SKM-1 (cell line): ENCODE measurements at regions not wholly inside any gene's neighbourhood (a gene's known extent, or its start where the extent isn't known, plus 50 kb on each side); places are given as distances from the start of the nearest gene placed in this dataset.
"Not testable (repeated sequence)": the region's sequence is repeated elsewhere in the genome, so short reads cannot be mapped to it uniquely, and the experiment has no call there.

Experiments
- DNase-seq: peaks from one replicate; lab custom pipeline; 2025; ENCODE audit not compliant: unreplicated experiment; lab: John Stamatoyannopoulos, UW

GRCh38 chr17:68135141-68135887 lies 99.8 kb downstream of the KPNA2 start:
- DNase-seq: no peak

- DNase-seq: no peak
These were observed 105.5 kb downstream of the KPNA2 start for GRCh38 chr17:68141050-68141449.

GRCh38 chr17:68142595-68142994 lies 105.2 kb upstream of the AMZ2 start:
- no peak for DNase-seq

DNA sequence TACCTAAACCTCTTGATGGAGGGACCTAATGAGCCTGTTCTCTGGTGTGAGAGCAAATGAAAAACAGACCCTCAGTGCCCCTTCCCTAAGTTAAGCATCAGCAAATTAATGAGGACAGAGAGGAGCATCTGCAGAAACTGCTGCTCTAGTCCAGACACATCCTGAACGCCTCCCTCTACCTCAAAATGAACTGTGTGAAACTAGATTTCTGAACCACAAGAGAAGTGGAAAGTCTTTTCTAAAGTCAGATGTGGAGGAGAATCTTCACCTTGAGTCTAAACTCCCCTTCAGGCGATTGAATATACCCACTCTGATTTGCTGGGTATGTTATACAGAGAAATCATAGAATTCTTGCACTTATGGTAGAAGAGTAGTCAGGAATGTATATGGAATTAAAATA lies 104.4 kb upstream of the AMZ2 start:
- DNase-seq: no peak

GRCh38 chr17:68145088-68145487 lies 102.8 kb upstream of the AMZ2 start:
- no peak for DNase-seq

DNA sequence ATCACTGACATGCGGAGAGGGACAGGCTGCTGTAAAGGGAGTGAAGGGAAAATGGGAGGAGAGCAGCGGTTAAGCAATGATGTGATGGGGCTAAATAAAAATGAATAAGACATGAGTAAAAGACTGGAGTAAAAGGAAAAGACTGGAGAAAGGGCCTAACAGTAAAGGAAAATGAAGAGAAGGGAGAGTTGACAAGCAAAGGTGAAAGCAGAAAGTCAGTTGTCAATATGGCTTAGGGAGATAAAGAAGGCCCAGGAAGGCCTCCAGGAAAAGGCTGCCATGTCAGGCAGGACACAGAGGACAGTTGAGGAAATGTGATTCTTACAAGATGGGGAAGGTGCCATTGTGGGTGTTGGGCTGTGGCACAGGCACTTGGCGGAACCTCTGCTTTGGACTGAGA lies 98.9 kb upstream of the AMZ2 start:
- DNase-seq: no peak

GRCh38 chr17:68152161-68152571 lies 95.7 kb upstream of the AMZ2 start:
- DNase-seq: no peak

- DNase-seq: no peak
These were observed 92.2 kb upstream of the AMZ2 start for GRCh38 chr17:68155692-68156091.

DNA sequence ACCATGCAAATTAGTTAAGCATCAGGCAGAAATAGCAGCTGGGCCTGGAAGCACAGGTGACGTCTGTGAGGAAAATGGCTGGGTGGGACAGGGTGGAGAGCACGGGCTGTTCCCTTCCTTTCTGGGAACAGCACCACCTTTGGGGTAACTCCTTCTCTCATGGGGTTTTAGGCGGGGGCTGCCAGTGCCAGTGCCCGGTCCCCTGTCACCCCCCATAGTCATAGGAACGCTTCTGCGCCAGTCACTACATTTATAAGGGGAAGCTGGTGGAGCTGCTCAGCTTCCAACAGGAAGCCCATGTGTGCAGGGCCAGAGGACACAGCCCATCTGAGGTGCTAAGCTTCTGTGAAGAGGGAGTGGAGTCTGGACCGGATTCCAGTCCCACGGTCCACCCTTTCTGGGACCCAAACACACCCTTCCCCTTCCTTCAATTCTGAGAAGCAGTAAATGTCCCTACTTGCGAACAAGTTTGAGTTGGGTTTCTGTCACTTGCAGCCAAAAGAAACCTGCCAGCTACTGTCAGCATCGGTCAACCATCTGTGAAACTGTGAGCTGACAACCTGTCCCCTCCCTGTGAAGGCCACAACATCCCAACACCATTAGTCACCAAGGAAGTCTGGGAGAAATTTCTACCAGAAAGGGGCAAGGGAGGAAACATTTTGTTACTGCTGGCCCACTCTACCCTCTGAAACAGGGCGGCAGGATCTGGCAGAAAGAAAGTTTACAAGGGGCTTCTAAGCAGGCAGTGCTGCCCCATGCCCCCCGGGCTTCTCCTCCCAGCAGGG lies 86.0 kb upstream of the AMZ2 start:
- no peak for DNase-seq

DNA sequence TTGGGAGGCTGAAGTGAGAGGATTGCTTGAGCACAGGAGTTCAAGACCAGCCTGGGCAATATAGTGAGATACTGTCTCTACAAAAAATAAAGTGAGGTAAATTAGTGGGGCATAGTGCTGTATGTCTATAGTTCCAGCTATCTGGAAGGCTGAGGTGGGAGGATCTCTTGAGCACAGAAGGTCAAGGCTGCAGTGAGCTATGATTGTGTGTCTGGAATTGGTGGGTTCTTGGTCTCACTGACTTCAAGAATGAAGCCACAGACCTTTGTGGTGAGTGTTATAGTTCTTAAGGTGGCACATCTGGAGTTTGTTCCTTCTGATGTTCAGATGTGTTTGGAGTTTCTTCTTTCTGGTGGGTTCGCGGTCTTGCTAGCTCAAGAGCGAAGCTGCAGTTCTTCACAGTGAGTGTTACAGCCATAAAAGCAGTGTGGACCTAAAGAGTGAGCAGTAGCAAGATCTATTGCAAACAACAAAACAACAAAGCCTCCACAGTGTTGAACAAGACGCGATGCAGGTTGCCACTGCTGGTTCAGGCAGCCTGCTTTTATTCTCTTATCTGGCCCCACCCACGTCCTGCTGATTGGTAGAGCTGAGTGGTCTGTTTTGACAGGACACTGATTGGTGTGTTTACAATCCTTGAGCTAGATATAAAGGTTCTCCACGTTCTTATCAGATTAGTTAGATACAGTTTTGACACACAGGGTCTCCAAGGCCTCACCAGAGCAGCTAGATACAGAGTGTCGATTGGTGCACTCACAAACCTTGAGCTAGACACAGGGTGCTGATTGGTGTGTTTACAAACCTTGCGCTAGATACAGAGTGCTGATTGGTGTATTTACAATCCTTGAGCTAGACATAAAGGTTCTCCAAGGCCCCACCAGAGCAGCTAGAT lies 79.3 kb upstream of the AMZ2 start:
- DNase-seq: not testable (repeated sequence)

DNA sequence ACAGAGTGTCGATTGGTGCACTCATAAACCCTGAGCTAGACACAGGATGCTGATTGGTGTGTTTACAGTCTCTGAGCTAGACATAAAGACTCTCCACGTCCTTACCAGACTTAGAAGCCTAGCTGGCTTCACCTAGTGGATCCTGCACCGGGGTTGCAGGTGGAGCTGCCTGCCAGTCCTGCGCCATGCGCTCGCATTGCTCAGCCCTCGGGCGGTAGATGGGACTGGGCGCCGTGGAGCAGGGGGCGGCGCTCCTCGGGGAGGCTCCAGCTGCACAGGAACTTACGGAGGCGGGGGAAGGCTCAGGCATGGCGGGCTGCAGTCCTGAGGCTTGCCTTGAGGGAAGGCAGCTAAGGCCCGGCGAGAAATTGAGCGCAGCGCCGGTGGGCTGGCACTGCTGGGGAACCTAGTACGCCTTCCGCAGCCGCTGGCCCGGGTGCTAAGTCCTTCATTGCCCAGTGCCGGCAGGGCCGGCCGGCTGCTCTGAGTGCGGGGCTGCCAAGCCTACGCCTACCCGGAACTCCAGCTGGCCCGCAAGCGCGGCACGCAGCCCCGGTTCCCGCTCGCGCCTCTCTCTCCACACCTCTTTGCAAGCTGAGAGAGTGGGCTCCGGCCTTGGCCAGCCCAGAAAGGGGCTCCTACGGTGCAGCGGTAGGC lies 78.5 kb upstream of the AMZ2 start:
- DNase-seq: not testable (repeated sequence)

GRCh38 chr17:68169840-68170239 lies 78.0 kb upstream of the AMZ2 start:
- no peak for DNase-seq

DNA sequence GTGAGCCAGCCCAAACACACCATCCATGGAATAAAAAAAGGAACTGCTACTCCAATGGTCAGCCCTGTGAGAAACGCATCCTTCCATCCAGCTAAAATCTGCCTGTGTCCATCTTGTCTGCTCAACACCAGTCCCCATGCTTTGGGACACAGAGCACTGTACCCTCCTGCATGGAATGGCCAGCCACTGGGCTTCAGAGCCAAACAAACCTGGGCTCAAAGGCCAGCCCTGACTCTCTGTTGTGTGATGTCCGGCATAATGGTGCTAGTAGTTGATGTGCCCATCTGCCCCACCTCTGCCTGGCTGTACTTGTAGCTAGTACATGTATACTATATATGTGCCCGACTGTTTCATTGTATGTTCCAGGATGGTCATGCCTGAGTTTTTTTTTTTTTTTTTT lies 77.6 kb upstream of the AMZ2 start:
- no peak for DNase-seq

GRCh38 chr17:68172461-68172954 lies 75.3 kb upstream of the AMZ2 start:
- DNase-seq: peak; percentile 24

- DNase-seq: no peak
These were observed 72.4 kb upstream of the AMZ2 start for GRCh38 chr17:68175416-68175815.

- no peak for DNase-seq
These were observed 71.9 kb upstream of the AMZ2 start for GRCh38 chr17:68175905-68176304.

DNA sequence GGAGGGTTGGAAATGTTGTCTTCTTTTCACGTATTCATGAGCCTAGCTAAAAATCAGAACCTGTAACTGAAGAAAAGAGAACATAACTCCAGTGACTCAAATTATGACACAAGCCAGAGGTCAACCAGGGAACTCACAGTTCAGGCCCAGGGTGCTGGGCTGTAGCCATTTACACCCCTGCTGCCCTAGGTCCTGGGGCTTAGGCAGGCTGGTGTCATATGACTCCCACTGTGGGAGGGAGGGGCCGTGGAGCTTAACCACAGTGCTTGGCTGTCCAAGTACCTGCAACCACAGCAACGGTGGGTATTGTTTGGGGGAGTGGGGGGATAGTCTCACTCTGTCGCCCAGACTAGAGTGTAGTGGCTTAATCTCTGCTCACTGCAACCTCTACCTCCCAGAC lies 71.1 kb upstream of the AMZ2 start:
- no peak for DNase-seq

DNA sequence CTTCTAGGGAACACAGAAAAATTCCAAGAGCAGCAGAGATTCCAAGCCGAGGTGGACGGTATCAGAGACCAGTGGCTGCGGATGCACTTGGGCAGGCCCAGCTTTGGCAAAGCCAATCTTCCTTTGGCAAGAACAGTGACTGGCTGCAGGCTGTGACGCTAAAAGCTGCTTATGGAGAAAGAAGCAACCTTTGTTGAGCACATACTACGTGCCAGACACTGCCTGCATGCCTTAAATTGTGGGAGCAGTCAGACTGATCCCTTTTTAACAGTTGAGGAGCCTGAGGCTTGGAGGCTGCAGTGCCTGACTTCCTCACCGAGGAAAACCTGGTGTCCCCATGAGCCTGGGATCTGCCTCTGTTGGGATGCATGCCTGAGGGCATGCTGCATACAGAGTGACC lies 69.0 kb upstream of the AMZ2 start:
- no peak for DNase-seq

GRCh38 chr17:68179236-68179925 lies 68.5 kb upstream of the AMZ2 start:
- DNase-seq: no peak

DNA sequence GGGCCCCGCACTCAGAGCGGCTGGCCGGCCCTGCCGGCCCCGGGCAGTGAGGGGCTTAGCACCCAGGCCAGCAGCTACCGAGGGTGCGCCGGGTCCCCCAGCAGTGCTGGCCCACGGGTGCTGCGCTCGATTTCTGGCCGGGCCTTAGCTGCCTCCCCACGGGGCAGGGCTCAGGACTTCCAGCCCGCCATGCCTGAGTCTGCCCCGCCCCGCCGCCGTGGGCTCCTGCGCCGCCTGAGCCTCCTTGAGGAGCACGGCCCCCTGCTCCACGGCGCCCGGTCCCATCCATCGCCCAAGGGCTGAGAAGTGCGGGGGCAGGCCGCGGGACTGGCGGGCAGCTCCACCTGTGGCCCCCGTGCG lies 67.9 kb upstream of the AMZ2 start:
- no peak for DNase-seq

DNA sequence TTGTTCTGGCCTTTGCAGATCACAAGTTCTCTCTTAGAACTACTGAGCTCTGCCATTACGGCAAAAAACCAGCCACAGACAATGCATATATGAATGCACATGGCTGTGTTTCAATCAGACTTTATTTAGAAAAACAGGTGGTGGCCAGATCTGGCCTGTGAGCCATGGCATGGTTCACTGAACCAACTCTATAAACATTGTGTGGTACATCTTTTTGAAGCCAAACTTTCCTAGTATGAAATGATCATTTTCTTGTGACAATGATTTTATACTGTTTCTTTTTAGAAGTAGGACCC lies 65.9 kb upstream of the AMZ2 start:
- no peak for DNase-seq
